Stimulated activated CD4-positive, alpha-beta T cell treated with anti-CD3 and anti-CD28 coated beads, Interleukin-4, amount 100 ng/mL, for 24 hours (primary cell): ENCODE measurements at regions not wholly inside any gene's neighbourhood (a gene's known extent, or its start where the extent isn't known, plus 50 kb on each side); places are given as distances from the start of the nearest gene placed in this dataset.

Experiments used
- DNase-seq: peaks from one replicate; pipeline ENCODE4 v3.0.0-alpha.2; 2020

GRCh38 chr10:126851414-126852108, 53.7 kb upstream of the DOCK1 start:
- DNase-seq: no peak

- no peak for DNase-seq
Observed at GRCh38 chr10:126854726-126855495, 50.3 kb upstream of the DOCK1 start.
